CD4-positive, CD25-positive, alpha-beta regulatory T cell (primary cell): ENCODE measurements at regions not wholly inside any gene's neighbourhood (a gene's known extent, or its start where the extent isn't known, plus 50 kb on each side); places are given as distances from the start of the nearest gene placed in this dataset.

Experiments
- ATAC-seq, 2 donors: fragments of 150-1000 bp; cut with Tn5 transposase; one replicate each; pipeline ENCODE4 v1.10.0; 2021; ENCODE audit warnings: low read depth in 2 of 2, moderate number of reproducible peaks in 2 of 2, moderate library complexity in 1 of 2
- DNase-seq, 3 donors: peaks; one replicate each; pipeline versions ENCODE4 v3.0.0 to v3.0.0-alpha.2; 2012 to 2022; ENCODE audit warnings: mixed read lengths in 1 of 3
- H3K27ac ChIP-seq: one replicate; pipeline ENCODE4 v1.7.0; 2013; ENCODE audit warnings: mild to moderate bottlenecking, low read length; ENCODE audit not compliant: insufficient read depth, poor library complexity, severe bottlenecking
- H3K27me3 ChIP-seq: one replicate; pipeline ENCODE4 v1.7.0; 2013; ENCODE audit warnings: low read length; ENCODE audit not compliant: control insufficient read depth, insufficient read depth
- H3K36me3 ChIP-seq: one replicate; pipeline ENCODE4 v1.7.0; 2013; ENCODE audit warnings: mild to moderate bottlenecking, low read length, moderate library complexity; ENCODE audit not compliant: control insufficient read depth, insufficient read depth
- H3K4me1 ChIP-seq: 2 replicates; pipeline ENCODE4 v1.7.0; 2013; ENCODE audit warnings: mild to moderate bottlenecking, low read length; ENCODE audit not compliant: insufficient read depth, control insufficient read depth, poor library complexity, severe bottlenecking
- H3K4me3 ChIP-seq: one replicate; pipeline ENCODE4 v1.7.0; 2013; ENCODE audit warnings: low read depth, mild to moderate bottlenecking, low read length, moderate library complexity
- H3K9me3 ChIP-seq, 2 experiments: 1 replicate in 1 of 2; 2 replicates in 1 of 2; pipeline ENCODE4 v1.7.0; 2013; ENCODE audit warnings: low read length in 2 of 2, mild to moderate bottlenecking in 1 of 2, moderate library complexity in 1 of 2; ENCODE audit not compliant: control insufficient read depth in 2 of 2
- H3K27ac Mint-ChIP-seq, 3 donors: one replicate each; pipeline ENCODE4 v1.8.0; 2020 to 2022; ENCODE audit warnings: mild to moderate bottlenecking in 3 of 3, mixed read lengths in 3 of 3, moderate library complexity in 2 of 3
- H3K27me3 Mint-ChIP-seq: one replicate; pipeline ENCODE4 v1.8.0; 2022; ENCODE audit warnings: mild to moderate bottlenecking, mixed read lengths
- H3K36me3 Mint-ChIP-seq: one replicate; pipeline ENCODE4 v1.8.0; 2020; ENCODE audit warnings: mixed read lengths
- H3K4me1 Mint-ChIP-seq, 4 donors: one replicate each; pipeline ENCODE4 v1.8.0; 2020 to 2022; ENCODE audit warnings: mixed read lengths in 4 of 4, mild to moderate bottlenecking in 1 of 4
- H3K4me3 Mint-ChIP-seq, 4 donors: one replicate each; pipeline ENCODE4 v1.8.0; 2020 to 2022; ENCODE audit warnings: mild to moderate bottlenecking in 4 of 4, mixed read lengths in 4 of 4, moderate library complexity in 3 of 4
- H3K9me3 Mint-ChIP-seq, 7 donors: one replicate each; pipeline ENCODE4 v1.8.0; 2020 to 2022; ENCODE audit warnings: mixed read lengths in 7 of 7, mild to moderate bottlenecking in 3 of 7, moderate library complexity in 2 of 7

- Mint-ChIP-seq H3K36me3 (no peaks in the 10 kb centered on the region), H3K4me1 (no peaks in the 10 kb centered on the region), H3K27ac (no peak overlapping the region), H3K9me3 (peaks cover 0 to 5% (median 0%) of the 10 kb centered on the region in 7 donors), H3K4me3 (no peak overlapping the region), H3K27me3 (no peaks in the 10 kb centered on the region)
- Histone ChIP-seq H3K4me1 (no peaks in the 10 kb centered on the region), H3K36me3 (no peaks in the 10 kb centered on the region), H3K27me3 (no peaks in the 10 kb centered on the region), H3K4me3 (no peak overlapping the region), H3K9me3 (no peaks in the 10 kb centered on the region), H3K27ac (no peak overlapping the region)
- DNase-seq: no peak
- ATAC-seq: no peak
Observed at GRCh38 chr11:92449780-92450179, 225.2 kb downstream of the FAT3 start.

GRCh38 chr11:92451063-92451462 is 226.4 kb downstream of the FAT3 start:
- H3K27me3 Mint-ChIP-seq: no peaks in the 10 kb centered on the region
- Histone ChIP-seq H3K27ac (no peak overlapping the region), H3K9me3 (no peaks in the 10 kb centered on the region), H3K27me3 (no peaks in the 10 kb centered on the region), H3K4me3 (no peak overlapping the region), H3K4me1 (no peaks in the 10 kb centered on the region), H3K36me3 (no peaks in the 10 kb centered on the region)
- DNase-seq (no peak), ATAC-seq (no peak)
- no peaks in the 10 kb centered on the region for H3K4me1 Mint-ChIP-seq
- no peak overlapping the region for H3K4me3 Mint-ChIP-seq
- H3K9me3 Mint-ChIP-seq: peaks cover 0 to 2% (median 0%) of the 10 kb centered on the region in 7 donors
- H3K27ac Mint-ChIP-seq: no peak overlapping the region
- H3K36me3 Mint-ChIP-seq: no peaks in the 10 kb centered on the region

GRCh38 chr11:92453055-92453454 is 228.4 kb downstream of the FAT3 start:
- no peaks in the 10 kb centered on the region for H3K27me3 Mint-ChIP-seq
- Histone ChIP-seq H3K4me1 (no peaks in the 10 kb centered on the region), H3K4me3 (no peak overlapping the region), H3K9me3 (no peaks in the 10 kb centered on the region), H3K36me3 (no peaks in the 10 kb centered on the region), H3K27ac (no peak overlapping the region), H3K27me3 (no peaks in the 10 kb centered on the region)
- H3K4me1 Mint-ChIP-seq: no peaks in the 10 kb centered on the region
- H3K4me3 Mint-ChIP-seq: no peak overlapping the region
- DNase-seq (peak in 1 of 3 donors; percentile 3), ATAC-seq (no peak)
- no peak overlapping the region for H3K27ac Mint-ChIP-seq
- H3K36me3 Mint-ChIP-seq: no peaks in the 10 kb centered on the region
- peaks cover 0 to 2% (median 0%) of the 10 kb centered on the region in 7 donors for H3K9me3 Mint-ChIP-seq

- H3K4me3 ChIP-seq: no peak overlapping the region
- Mint-ChIP-seq H3K4me3 (no peak overlapping the region), H3K9me3 (peaks cover 0 to 3% (median 1%) of the 10 kb centered on the region in 7 donors)
Observed at GRCh38 chr11:92455210-92455790, 230.7 kb downstream of the FAT3 start.

GRCh38 chr11:92457250-92457649 is 232.6 kb downstream of the FAT3 start:
- H3K9me3 ChIP-seq: no peaks in the 10 kb centered on the region
- no peak overlapping the region for H3K4me3 Mint-ChIP-seq
- no peaks in the 10 kb centered on the region for H3K4me1 ChIP-seq
- ATAC-seq (no peak), DNase-seq (no peak)
- no peak overlapping the region for H3K27ac ChIP-seq
- H3K4me3 ChIP-seq: no peak overlapping the region
- no peaks in the 10 kb centered on the region for H3K36me3 ChIP-seq
- H3K4me1 Mint-ChIP-seq: no peaks in the 10 kb centered on the region
- H3K27ac Mint-ChIP-seq: no peak overlapping the region
- no peaks in the 10 kb centered on the region for H3K36me3 Mint-ChIP-seq
- H3K27me3 Mint-ChIP-seq: no peaks in the 10 kb centered on the region
- H3K27me3 ChIP-seq: no peaks in the 10 kb centered on the region
- H3K9me3 Mint-ChIP-seq: peaks cover 0 to 3% (median 0%) of the 10 kb centered on the region in 7 donors

More at GRCh38 chr11:92455210-92455790, 230.7 kb downstream of the FAT3 start:
- Mint-ChIP-seq H3K36me3 (no peaks in the 10 kb centered on the region), H3K4me1 (no peaks in the 10 kb centered on the region), H3K27me3 (no peaks in the 10 kb centered on the region), H3K27ac (no peak overlapping the region)
- H3K36me3 ChIP-seq: no peaks in the 10 kb centered on the region
- no peaks in the 10 kb centered on the region for H3K4me1 ChIP-seq
- H3K27ac ChIP-seq: no peak overlapping the region
- no peaks in the 10 kb centered on the region for H3K27me3 ChIP-seq
- no peak for DNase-seq
- no peaks in the 10 kb centered on the region for H3K9me3 ChIP-seq
- no peak for ATAC-seq

- Histone ChIP-seq H3K27me3 (no peaks in the 10 kb centered on the region), H3K4me1 (no peaks in the 10 kb centered on the region), H3K4me3 (no peak overlapping the region), H3K9me3 (no peaks in the 10 kb centered on the region), H3K27ac (no peak overlapping the region), H3K36me3 (no peaks in the 10 kb centered on the region)
- no peaks in the 10 kb centered on the region for H3K4me1 Mint-ChIP-seq
- no peaks in the 10 kb centered on the region for H3K27me3 Mint-ChIP-seq
- H3K27ac Mint-ChIP-seq: peak overlapping the region in 1 of 3 donors; percentile 52
- ATAC-seq (no peak), DNase-seq (no peak)
- peaks cover 0 to 3% (median 0%) of the 10 kb centered on the region in 7 donors for H3K9me3 Mint-ChIP-seq
- no peak overlapping the region for H3K4me3 Mint-ChIP-seq
- no peaks in the 10 kb centered on the region for H3K36me3 Mint-ChIP-seq
Observed at GRCh38 chr11:92458486-92458885, 233.9 kb downstream of the FAT3 start.

GRCh38 chr11:92460213-92460612 is 235.6 kb downstream of the FAT3 start:
- Mint-ChIP-seq H3K27me3 (no peaks in the 10 kb centered on the region), H3K4me3 (no peak overlapping the region), H3K4me1 (no peaks in the 10 kb centered on the region), H3K27ac (no peak overlapping the region), H3K36me3 (no peaks in the 10 kb centered on the region), H3K9me3 (peaks cover 0 to 4% (median 2%) of the 10 kb centered on the region in 7 donors)
- H3K9me3 ChIP-seq: no peaks in the 10 kb centered on the region
- no peaks in the 10 kb centered on the region for H3K27me3 ChIP-seq
- no peak for DNase-seq
- no peak overlapping the region for H3K27ac ChIP-seq
- H3K4me1 ChIP-seq: no peaks in the 10 kb centered on the region
- no peak for ATAC-seq
- H3K4me3 ChIP-seq: no peak overlapping the region
- H3K36me3 ChIP-seq: no peaks in the 10 kb centered on the region

GRCh38 chr11:92461447-92461846 is 236.8 kb downstream of the FAT3 start:
- H3K4me1 Mint-ChIP-seq: no peaks in the 10 kb centered on the region

More at GRCh38 chr11:92461447-92461846, 236.8 kb downstream of the FAT3 start:
- no peaks in the 10 kb centered on the region for H3K36me3 Mint-ChIP-seq
- no peaks in the 10 kb centered on the region for H3K36me3 ChIP-seq
- no peaks in the 10 kb centered on the region for H3K27me3 Mint-ChIP-seq
- H3K4me3 ChIP-seq: no peak overlapping the region
- ATAC-seq (no peak), DNase-seq (no peak)
- peaks cover 0 to 4% (median 2%) of the 10 kb centered on the region in 7 donors for H3K9me3 Mint-ChIP-seq
- no peak overlapping the region for H3K27ac ChIP-seq
- H3K4me3 Mint-ChIP-seq: no peak overlapping the region
- H3K9me3 ChIP-seq: no peaks in the 10 kb centered on the region
- H3K4me1 ChIP-seq: no peaks in the 10 kb centered on the region
- no peak overlapping the region for H3K27ac Mint-ChIP-seq
- no peaks in the 10 kb centered on the region for H3K27me3 ChIP-seq
